Fibroblast of pulmonary artery (primary cell): ENCODE measurements at regions not wholly inside any gene's neighbourhood (a gene's known extent, or its start where the extent isn't known, plus 50 kb on each side); places are given as distances from the start of the nearest gene placed in this dataset.

Source experiments
- DNase-seq: peaks from one replicate; pipeline ENCODE4 v3.0.0-alpha.2; 2010; ENCODE audit warnings: low read depth
- H3K4me3 ChIP-seq: replicated peaks from 2 replicates; pipeline ENCODE4 v1.5.1; 2011; ENCODE audit warnings: low read depth, mild to moderate bottlenecking, control low read depth, low read length, moderate library complexity
- CTCF ChIP-seq: IDR thresholded peaks from 2 replicates; pipeline ENCODE4 v1.5.1; 2011; ENCODE audit warnings: mild to moderate bottlenecking, control low read depth, low read length, inconsistent platforms; ENCODE audit errors: missing control alignments

- TF ChIP-seq CTCF = no peak
- H3K4me3 ChIP-seq = no peak overlapping the region
- DNase-seq = no peak
These were observed 57.4 kb upstream of the TMPRSS15 start for GRCh38 chr21:18460979-18461378.

GRCh38 chr21:18461743-18462142 is 58.2 kb upstream of the TMPRSS15 start:
- no peak for TF ChIP-seq CTCF
- no peak overlapping the region for H3K4me3 ChIP-seq
- DNase-seq = no peak

- TF ChIP-seq CTCF = no peak
- H3K4me3 ChIP-seq = no peak overlapping the region
- no peak for DNase-seq
These were observed 64.1 kb upstream of the TMPRSS15 start for GRCh38 chr21:18467715-18468114.

- H3K4me3 ChIP-seq = no peak overlapping the region
- TF ChIP-seq CTCF = no peak
- no peak for DNase-seq
These were observed 65.2 kb upstream of the TMPRSS15 start for GRCh38 chr21:18468790-18469189.

GRCh38 chr21:18476639-18477038 is 73.1 kb upstream of the TMPRSS15 start:
- no peak for DNase-seq

GRCh38 chr21:18477043-18477442 is 73.5 kb upstream of the TMPRSS15 start:
- H3K4me3 ChIP-seq = no peak overlapping the region
- no peak for DNase-seq
- TF ChIP-seq CTCF = no peak

More at GRCh38 chr21:18476639-18477038, 73.1 kb upstream of the TMPRSS15 start:
- no peak overlapping the region for H3K4me3 ChIP-seq
- no peak for TF ChIP-seq CTCF

GRCh38 chr21:18478513-18478912 is 74.9 kb upstream of the TMPRSS15 start:
- DNase-seq = no peak
- TF ChIP-seq CTCF = no peak
- H3K4me3 ChIP-seq = no peak overlapping the region
